ENCODE measurements at regions not wholly inside any gene's neighbourhood (a gene's known extent, or its start where the extent isn't known, plus 50 kb on each side); places are given as distances from the start of the nearest gene placed in this dataset.

DNA sequence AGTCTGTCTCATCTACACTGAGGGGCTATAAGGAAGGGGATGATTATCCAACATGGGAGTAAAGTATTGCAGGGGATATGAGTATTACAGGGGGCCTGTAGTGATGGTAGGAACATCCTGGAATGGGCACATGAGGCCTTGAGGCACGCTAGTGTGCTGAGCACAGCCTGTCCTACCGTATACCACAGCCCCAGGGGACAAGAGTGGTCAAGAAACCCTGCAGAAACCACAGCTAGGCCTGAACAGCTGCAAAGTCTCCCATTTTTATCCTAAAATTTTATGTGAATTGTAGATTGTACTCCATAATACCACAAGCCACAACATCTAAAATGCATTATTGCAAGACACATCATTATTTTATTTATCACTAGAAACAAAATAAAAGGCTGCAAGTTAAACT is 136.3 kb upstream of the ASTN2 start (continued):
- TF ChIP-seq STAT1 (IDR thresholded peaks at IDR 0.05; ENCODE audit: unreplicated experiment) (no peak), JUNB (IDR thresholded peaks at IDR 0.05; ENCODE audit: unreplicated experiment) (no peak), POLR2AphosphoS5 (IDR thresholded peaks at IDR 0.05; ENCODE audit: low read depth) (no peak), NANOG (IDR thresholded peaks at IDR 0.05; ENCODE audit: borderline replicate concordance) (no peak), EZH2 (IDR thresholded peaks at IDR 0.05; ENCODE audit: low read depth, unreplicated experiment) (no peak), EZH2phosphoT487 (IDR thresholded peaks at IDR 0.05; ENCODE audit: unreplicated experiment) (no peak), ZNF114 (CRISPR knock-in tag; IDR thresholded peaks at IDR 0.05) (no peak)
- TF ChIP-seq, protein P1, sequence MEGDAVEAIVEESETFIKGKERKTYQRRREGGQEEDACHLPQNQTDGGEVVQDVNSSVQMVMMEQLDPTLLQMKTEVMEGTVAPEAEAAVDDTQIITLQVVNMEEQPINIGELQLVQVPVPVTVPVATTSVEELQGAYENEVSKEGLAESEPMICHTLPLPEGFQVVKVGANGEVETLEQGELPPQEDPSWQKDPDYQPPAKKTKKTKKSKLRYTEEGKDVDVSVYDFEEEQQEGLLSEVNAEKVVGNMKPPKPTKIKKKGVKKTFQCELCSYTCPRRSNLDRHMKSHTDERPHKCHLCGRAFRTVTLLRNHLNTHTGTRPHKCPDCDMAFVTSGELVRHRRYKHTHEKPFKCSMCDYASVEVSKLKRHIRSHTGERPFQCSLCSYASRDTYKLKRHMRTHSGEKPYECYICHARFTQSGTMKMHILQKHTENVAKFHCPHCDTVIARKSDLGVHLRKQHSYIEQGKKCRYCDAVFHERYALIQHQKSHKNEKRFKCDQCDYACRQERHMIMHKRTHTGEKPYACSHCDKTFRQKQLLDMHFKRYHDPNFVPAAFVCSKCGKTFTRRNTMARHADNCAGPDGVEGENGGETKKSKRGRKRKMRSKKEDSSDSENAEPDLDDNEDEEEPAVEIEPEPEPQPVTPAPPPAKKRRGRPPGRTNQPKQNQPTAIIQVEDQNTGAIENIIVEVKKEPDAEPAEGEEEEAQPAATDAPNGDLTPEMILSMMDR (conservative IDR thresholded peaks at IDR 0.05; ENCODE audit: low read depth in 2 of 2) = no peak

DNA sequence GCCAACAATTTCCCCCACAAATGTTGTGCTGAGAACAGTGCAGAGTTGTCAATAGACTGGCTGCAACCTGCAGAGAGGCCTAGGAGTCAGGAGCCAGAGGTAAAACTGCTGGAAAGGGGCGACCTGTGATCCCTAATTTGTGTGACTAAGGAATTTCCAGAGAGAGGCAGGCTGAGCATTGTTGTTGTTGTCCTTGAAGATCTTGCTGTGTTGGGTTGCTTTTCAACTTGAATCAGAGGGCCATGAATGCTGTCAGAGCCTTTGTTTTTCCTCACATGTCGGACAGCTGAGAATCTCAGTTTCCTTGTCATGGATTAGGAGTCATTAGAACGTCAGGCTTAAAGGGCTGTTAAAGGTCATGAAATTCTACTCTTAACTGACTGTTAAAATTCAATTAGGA is 134.6 kb upstream of the ASTN2 start:
- peak overlapping the region; percentile 29; the same call in 1 of the 2 replicates for H3K27ac Mint-ChIP-seq

More for the DNA sequence above, 134.6 kb upstream of the ASTN2 start:
- no peak overlapping the region for H2AFZ ChIP-seq
- no peaks in the 10 kb centered on the region for H3K27me3 ChIP-seq (ENCODE audit: insufficient read depth)
- no peaks in the 10 kb centered on the region for H4K20me1 ChIP-seq (replicated peaks; ENCODE audit: insufficient read depth)
- no peaks in the 10 kb centered on the region for H3K79me2 ChIP-seq (replicated peaks; ENCODE audit: insufficient read depth)
- ATAC-seq (peak; percentile 94), DNase-seq (ENCODE audit: low spot score) (peak; percentile 72)
- no peak overlapping the region for H3K4me3 ChIP-seq
- no peaks in the 10 kb centered on the region for H3F3A ChIP-seq (replicated peaks; ENCODE audit: low read depth)
- TF ChIP-seq CREB1 (CRISPR knock-in tag; IDR thresholded peaks at IDR 0.05; ENCODE audit: low read depth) (peak; percentile 51; the same call in 1 of the 2 replicates), ZNF331 (CRISPR knock-in tag; IDR thresholded peaks at IDR 0.05; ENCODE audit: low read depth) (no peak)
- TF ChIP-seq, protein P2, sequence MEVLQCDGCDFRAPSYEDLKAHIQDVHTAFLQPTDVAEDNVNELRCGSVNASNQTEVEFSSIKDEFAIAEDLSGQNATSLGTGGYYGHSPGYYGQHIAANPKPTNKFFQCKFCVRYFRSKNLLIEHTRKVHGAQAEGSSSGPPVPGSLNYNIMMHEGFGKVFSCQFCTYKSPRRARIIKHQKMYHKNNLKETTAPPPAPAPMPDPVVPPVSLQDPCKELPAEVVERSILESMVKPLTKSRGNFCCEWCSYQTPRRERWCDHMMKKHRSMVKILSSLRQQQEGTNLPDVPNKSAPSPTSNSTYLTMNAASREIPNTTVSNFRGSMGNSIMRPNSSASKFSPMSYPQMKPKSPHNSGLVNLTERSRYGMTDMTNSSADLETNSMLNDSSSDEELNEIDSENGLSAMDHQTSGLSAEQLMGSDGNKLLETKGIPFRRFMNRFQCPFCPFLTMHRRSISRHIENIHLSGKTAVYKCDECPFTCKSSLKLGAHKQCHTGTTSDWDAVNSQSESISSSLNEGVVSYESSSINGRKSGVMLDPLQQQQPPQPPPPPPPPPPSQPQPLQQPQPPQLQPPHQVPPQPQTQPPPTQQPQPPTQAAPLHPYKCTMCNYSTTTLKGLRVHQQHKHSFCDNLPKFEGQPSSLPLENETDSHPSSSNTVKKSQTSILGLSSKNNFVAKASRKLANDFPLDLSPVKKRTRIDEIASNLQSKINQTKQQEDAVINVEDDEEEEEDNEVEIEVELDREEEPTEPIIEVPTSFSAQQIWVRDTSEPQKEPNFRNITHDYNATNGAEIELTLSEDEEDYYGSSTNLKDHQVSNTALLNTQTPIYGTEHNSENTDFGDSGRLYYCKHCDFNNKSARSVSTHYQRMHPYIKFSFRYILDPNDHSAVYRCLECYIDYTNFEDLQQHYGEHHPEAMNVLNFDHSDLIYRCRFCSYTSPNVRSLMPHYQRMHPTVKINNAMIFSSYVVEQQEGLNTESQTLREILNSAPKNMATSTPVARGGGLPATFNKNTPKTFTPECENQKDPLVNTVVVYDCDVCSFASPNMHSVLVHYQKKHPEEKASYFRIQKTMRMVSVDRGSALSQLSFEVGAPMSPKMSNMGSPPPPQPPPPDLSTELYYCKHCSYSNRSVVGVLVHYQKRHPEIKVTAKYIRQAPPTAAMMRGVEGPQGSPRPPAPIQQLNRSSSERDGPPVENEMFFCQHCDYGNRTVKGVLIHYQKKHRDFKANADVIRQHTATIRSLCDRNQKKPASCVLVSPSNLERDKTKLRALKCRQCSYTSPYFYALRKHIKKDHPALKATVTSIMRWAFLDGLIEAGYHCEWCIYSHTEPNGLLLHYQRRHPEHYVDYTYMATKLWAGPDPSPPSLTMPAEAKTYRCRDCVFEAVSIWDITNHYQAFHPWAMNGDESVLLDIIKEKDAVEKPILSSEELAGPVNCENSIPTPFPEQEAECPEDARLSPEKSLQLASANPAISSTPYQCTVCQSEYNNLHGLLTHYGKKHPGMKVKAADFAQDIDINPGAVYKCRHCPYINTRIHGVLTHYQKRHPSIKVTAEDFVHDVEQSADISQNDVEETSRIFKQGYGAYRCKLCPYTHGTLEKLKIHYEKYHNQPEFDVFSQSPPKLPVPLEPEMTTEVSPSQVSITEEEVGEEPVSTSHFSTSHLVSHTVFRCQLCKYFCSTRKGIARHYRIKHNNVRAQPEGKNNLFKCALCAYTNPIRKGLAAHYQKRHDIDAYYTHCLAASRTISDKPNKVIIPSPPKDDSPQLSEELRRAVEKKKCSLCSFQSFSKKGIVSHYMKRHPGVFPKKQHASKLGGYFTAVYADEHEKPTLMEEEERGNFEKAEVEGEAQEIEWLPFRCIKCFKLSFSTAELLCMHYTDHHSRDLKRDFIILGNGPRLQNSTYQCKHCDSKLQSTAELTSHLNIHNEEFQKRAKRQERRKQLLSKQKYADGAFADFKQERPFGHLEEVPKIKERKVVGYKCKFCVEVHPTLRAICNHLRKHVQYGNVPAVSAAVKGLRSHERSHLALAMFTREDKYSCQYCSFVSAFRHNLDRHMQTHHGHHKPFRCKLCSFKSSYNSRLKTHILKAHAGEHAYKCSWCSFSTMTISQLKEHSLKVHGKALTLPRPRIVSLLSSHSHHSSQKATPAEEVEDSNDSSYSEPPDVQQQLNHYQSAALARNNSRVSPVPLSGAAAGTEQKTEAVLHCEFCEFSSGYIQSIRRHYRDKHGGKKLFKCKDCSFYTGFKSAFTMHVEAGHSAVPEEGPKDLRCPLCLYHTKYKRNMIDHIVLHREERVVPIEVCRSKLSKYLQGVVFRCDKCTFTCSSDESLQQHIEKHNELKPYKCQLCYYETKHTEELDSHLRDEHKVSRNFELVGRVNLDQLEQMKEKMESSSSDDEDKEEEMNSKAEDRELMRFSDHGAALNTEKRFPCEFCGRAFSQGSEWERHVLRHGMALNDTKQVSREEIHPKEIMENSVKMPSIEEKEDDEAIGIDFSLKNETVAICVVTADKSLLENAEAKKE (CRISPR knock-in tag; IDR thresholded peaks at IDR 0.05) = 0 out of 2 replicates have a peak, but pooled peaks have one; percentile 43
- H3K9me2 ChIP-seq (ENCODE audit: insufficient read depth) = no peaks in the 10 kb centered on the region
- Mint-ChIP-seq H3K27me3 (ENCODE audit: insufficient read depth, low read depth, poor library complexity) (peaks cover 2% of the 10 kb centered on the region), H3K9me3 (no peaks in the 10 kb centered on the region), H3K36me3 (ENCODE audit: low read depth) (no peaks in the 10 kb centered on the region), H3K4me3 (no peak overlapping the region), H3K4me1 (peaks cover 39% of the 10 kb centered on the region)
- H3K4me1 ChIP-seq (ENCODE audit: insufficient read depth) = peaks cover 27% of the 10 kb centered on the region
- H3K4me2 ChIP-seq = peak overlapping the region; percentile 9; the same call in 1 of the 2 replicates
- no peak overlapping the region; the same call in 1 of the 2 replicates for H3K27ac ChIP-seq (ENCODE audit: low read depth)
- no peaks in the 10 kb centered on the region for H3K36me3 ChIP-seq (ENCODE audit: insufficient read depth)
